GM12878 (cell line): ENCODE measurements at regions not wholly inside any gene's neighbourhood (a gene's known extent, or its start where the extent isn't known, plus 50 kb on each side); places are given as distances from the start of the nearest gene placed in this dataset.

Experiments used
- ATAC-seq: fragments of 200-7000 bp; cut with Tn5 transposase; 3 replicates; pipeline ENCODE4 v1.9.1; 2020; ENCODE audit warnings: mild to moderate bottlenecking, moderate library complexity
- BruUV-seq: library from RNA; stranded (reverse); fragments of 400-500 nt; replicated peaks from 2 replicates; lab custom pipeline; 2021; lab: Mats Ljungman, UMichigan
- CTCF ChIA-PET: fragments of 300-600 bp; sonication (Branson Sonifier 250); formaldehyde crosslinking; extraction: SDS; loops from one replicate; lab custom pipeline; 2021; ENCODE audit warnings: inconsistent platforms; lab: Yijun Ruan, JAX
- POLR2A ChIA-PET: fragments of 350-600 bp; formaldehyde crosslinking; extraction: SDS; loops from one replicate; lab custom pipeline; 2021; ENCODE audit warnings: inconsistent platforms; lab: Charles Lee
- RAD21 ChIA-PET: fragments of 300-600 bp; sonication (Branson Sonifier 250); formaldehyde crosslinking; loops from one replicate; lab custom pipeline; 2023; ENCODE audit warnings: antibody characterized with exemption; ENCODE audit not compliant: unreplicated experiment; lab: Charles Lee
- SMC1A ChIA-PET: fragments of 300-600 bp; sonication (Branson Sonifier 250); formaldehyde crosslinking; loops from one replicate; lab custom pipeline; 2023; ENCODE audit not compliant: unreplicated experiment, uncharacterized antibody; lab: Charles Lee
- DNase-seq: peaks from one replicate; pipeline ENCODE4 v3.0.0-alpha.2; 2011; ENCODE audit warnings: low read depth, low spot score
- FAIRE-seq: peaks from 3 replicates; lab custom pipeline; 2011; peaks lifted over from hg19 to GRCh38; lab: Jason Lieb, UNC
- H2AFZ ChIP-seq: 2 replicates; pipeline ENCODE4 v1.6.0; 2011; ENCODE audit warnings: low read depth, low read length, control low read depth; ENCODE audit not compliant: control insufficient read depth
- H3K27ac ChIP-seq: 2 replicates; pipeline ENCODE4 v1.5.1; 2011; ENCODE audit warnings: control low read depth; ENCODE audit not compliant: control insufficient read depth, insufficient read depth
- H3K27me3 ChIP-seq, 2 experiments: replicated peaks in 1 of 2; 2 replicates each; pipeline versions ENCODE4 v1.6.0 to v1.6.1; 2011; ENCODE audit warnings: low read length in 1 of 2; ENCODE audit not compliant: control insufficient read depth in 2 of 2, insufficient read depth in 2 of 2
- H3K36me3 ChIP-seq, 2 experiments: 2 replicates each; pipeline ENCODE4 v1.5.1; 2011; ENCODE audit warnings: low read length in 1 of 2; ENCODE audit not compliant: control insufficient read depth in 2 of 2, insufficient read depth in 2 of 2
- H3K4me1 ChIP-seq: 2 replicates; pipeline ENCODE4 v1.6.1; 2011; ENCODE audit warnings: mild to moderate bottlenecking, low read length, moderate library complexity, mixed read lengths; ENCODE audit not compliant: control insufficient read depth, insufficient read depth
- H3K4me2 ChIP-seq: 2 replicates; pipeline ENCODE4 v1.6.0; 2011; ENCODE audit warnings: control low read depth; ENCODE audit not compliant: control insufficient read depth, insufficient read depth
- H3K4me3 ChIP-seq: fragments of 200-600 bp; sonication (generic); 2 replicates; pipeline ENCODE4 v1.5.1; 2016
- H3K79me2 ChIP-seq: 2 replicates; pipeline ENCODE4 v1.6.0; 2011; ENCODE audit warnings: low read length; ENCODE audit not compliant: control insufficient read depth, insufficient read depth
- H3K9ac ChIP-seq: 2 replicates; pipeline ENCODE4 v1.8.0; 2011; ENCODE audit warnings: low read length, control low read depth, mixed read lengths; ENCODE audit not compliant: control insufficient read depth, insufficient read depth
- H3K9me3 ChIP-seq: replicated peaks from 3 replicates; pipeline ENCODE4 v1.5.1; 2011; ENCODE audit warnings: mild to moderate bottlenecking, low read length; ENCODE audit not compliant: control insufficient read depth, insufficient read depth
- H4K20me1 ChIP-seq: 2 replicates; pipeline ENCODE4 v1.6.0; 2011; ENCODE audit not compliant: control insufficient read depth, insufficient read depth
- ATF2 ChIP-seq: IDR thresholded peaks from 2 replicates; pipeline ENCODE4 v1.6.1; 2012; ENCODE audit warnings: low read length, inconsistent platforms
- ATF3 ChIP-seq: IDR thresholded peaks from 2 replicates; pipeline ENCODE4 v1.6.1; 2011; ENCODE audit warnings: low read depth, mild to moderate bottlenecking, low read length, moderate library complexity, borderline replicate concordance; ENCODE audit errors: extremely low read depth
- BMI1 ChIP-seq: fragments of 450-650 bp; IDR thresholded peaks from 2 replicates; pipeline ENCODE4 v1.6.1; 2016; ENCODE audit warnings: mild to moderate bottlenecking, moderate library complexity, borderline replicate concordance
- CBFB ChIP-seq: IDR thresholded peaks from 2 replicates; pipeline ENCODE4 v1.6.1; 2016; ENCODE audit warnings: antibody characterized with exemption, low read depth
- CTCF ChIP-seq, 3 experiments: IDR thresholded peaks in 2 of 3; conservative IDR thresholded peaks in 1 of 3; 2 replicates each; pipeline ENCODE4 v1.5.1; 2011; ENCODE audit warnings: low read depth in 3 of 3, low read length in 3 of 3, mild to moderate bottlenecking in 3 of 3, control low read depth in 2 of 3, moderate library complexity in 2 of 3, inconsistent platforms in 1 of 3, mixed read lengths in 1 of 3; ENCODE audit not compliant: control insufficient read depth in 2 of 3, insufficient read depth in 1 of 3; ENCODE audit errors: extremely low read depth in 1 of 3
- DPF2 ChIP-seq: fragments of 450-650 bp; IDR thresholded peaks from 2 replicates; pipeline ENCODE4 v1.6.1; 2017; ENCODE audit warnings: mild to moderate bottlenecking
- EZH2 ChIP-seq: IDR thresholded peaks from 2 replicates; pipeline ENCODE4 v1.6.1; 2012; ENCODE audit warnings: low read depth, mild to moderate bottlenecking, control low read depth, inconsistent platforms, low read length, borderline replicate concordance; ENCODE audit not compliant: control insufficient read depth
- LARP7 ChIP-seq: fragments of 450-650 bp; IDR thresholded peaks from 2 replicates; pipeline ENCODE4 v1.6.1; 2017; ENCODE audit warnings: mild to moderate bottlenecking
- NBN ChIP-seq: fragments of 450-650 bp; IDR thresholded peaks from 2 replicates; pipeline ENCODE4 v1.6.1; 2016
- NR2C1 ChIP-seq: fragments of 450-650 bp; IDR thresholded peaks from 2 replicates; pipeline ENCODE4 v1.6.1; 2017; ENCODE audit warnings: antibody characterized with exemption, mild to moderate bottlenecking, moderate library complexity
- SKIL ChIP-seq: fragments of 450-650 bp; IDR thresholded peaks from 2 replicates; pipeline ENCODE4 v1.6.1; 2017; ENCODE audit warnings: mild to moderate bottlenecking, low read depth, inconsistent platforms; ENCODE audit not compliant: poor library complexity, severe bottlenecking
- SMAD1 ChIP-seq: fragments of 450-650 bp; IDR thresholded peaks from 2 replicates; pipeline ENCODE4 v1.6.1; 2018; ENCODE audit warnings: mild to moderate bottlenecking, low read depth; ENCODE audit not compliant: partially characterized antibody
- SMAD5 ChIP-seq: IDR thresholded peaks from 2 replicates; pipeline ENCODE4 v1.6.1; 2016; ENCODE audit warnings: antibody characterized with exemption, low read depth
- SP1 ChIP-seq: IDR thresholded peaks from one replicate; pipeline ENCODE4 v1.6.1; 2011; ENCODE audit warnings: low read depth, low read length
- SUPT20H ChIP-seq: IDR thresholded peaks from 2 replicates; pipeline ENCODE4 v1.6.1; 2011; ENCODE audit warnings: low read depth, mild to moderate bottlenecking, low read length, moderate library complexity, borderline replicate concordance; ENCODE audit not compliant: control insufficient read depth
- SUZ12 ChIP-seq: fragments of 200-600 bp; sonication (generic); IDR thresholded peaks from one replicate; pipeline ENCODE4 v1.6.1; 2018; ENCODE audit warnings: antibody characterized with exemption, mild to moderate bottlenecking; ENCODE audit not compliant: unreplicated experiment
- YBX1 ChIP-seq: fragments of 450-650 bp; IDR thresholded peaks from 2 replicates; pipeline ENCODE4 v1.6.1; 2016; ENCODE audit warnings: antibody characterized with exemption
- ZNF217 ChIP-seq: fragments of 450-650 bp; IDR thresholded peaks from 2 replicates; pipeline ENCODE4 v1.6.1; 2017; ENCODE audit warnings: antibody characterized with exemption, mild to moderate bottlenecking
- WGBS: methylation state at CpG from one replicate; pipeline ENCODE4 v1.1.6; 2016; ENCODE audit warnings: low lambda C conversion rate; ENCODE audit not compliant: insufficient replicate concordance, insufficient coverage; ENCODE audit errors: missing lambda C conversion rate; 5-methylcytosine and 5-hydroxymethylcytosine counted together
- in situ Hi-C: fragments of 300-500 bp; cut with MboI; formaldehyde crosslinking; loops from 9 replicates; pipeline ENCODE4 v1.14.3; 2018; ENCODE audit warnings: mixed read lengths
- intact Hi-C: fragments of 100-400 bp; cut with micrococcal nuclease; formaldehyde crosslinking; loops from one replicate; pipeline ENCODE4 v1.14.2; 2022; ENCODE audit not compliant: unreplicated experiment

GRCh38 chr6:40222354-40222753, 288.1 kb upstream of the MOCS1 start:
- Histone ChIP-seq H3K9ac (no peak overlapping the region), H3K4me2 (no peak overlapping the region), H2AFZ (no peak overlapping the region), H3K27ac (no peak overlapping the region), H3K4me3 (no peak overlapping the region), H3K36me3 (no peaks in the 10 kb centered on the region), H3K79me2 (no peaks in the 10 kb centered on the region), H3K27me3 (no peaks in the 10 kb centered on the region), H3K9me3 (no peaks in the 10 kb centered on the region; the same call in 2 of the 3 replicates), H4K20me1 (no peaks in the 10 kb centered on the region), H3K4me1 (no peaks in the 10 kb centered on the region)
- ATAC-seq: no peak
- in situ Hi-C loops: no loop called here
- TF ChIP-seq NR2C1: no peak
- no peak for TF ChIP-seq ZNF217
- no peak for TF ChIP-seq CBFB
- TF ChIP-seq SUZ12: no peak
- no peak for TF ChIP-seq ATF2
- TF ChIP-seq SMAD5: no peak
- no peak for TF ChIP-seq NBN
- no peak for TF ChIP-seq ATF3
- no peak for TF ChIP-seq SMAD1
- no peak for TF ChIP-seq LARP7
- no peak for TF ChIP-seq SP1
- no peak for TF ChIP-seq BMI1
- no peak for TF ChIP-seq SUPT20H
- TF ChIP-seq CTCF (IDR thresholded peaks at IDR 0.05 in 2 of 3, conservative IDR thresholded peaks at IDR 0.05 in 1 of 3; ENCODE audit: control insufficient read depth in 2 of 3, extremely low read depth in 1 of 3, insufficient read depth in 1 of 3, low read depth in 3 of 3, low read length in 3 of 3): no peak
- no peak for TF ChIP-seq SKIL
- no peak for TF ChIP-seq DPF2
- no peak for TF ChIP-seq EZH2
- no peak for TF ChIP-seq YBX1
- ChIA-PET CTCF (no interaction called here), RAD21 (no interaction called here), SMC1A (interaction anchor here (1.3 to 2.2 kb wide), 2 partner anchors 9 to 84 kb away, joined by 4 to 9 read pairs; no protein-coding TSS in a partner anchor), POLR2A (interaction anchor here (0.6 kb wide), 1 partner anchor 496 kb away, joined by 5 read pairs; no protein-coding TSS in a partner anchor)
- DNase-seq: no peak
- intact Hi-C loops: no loop called here
- WGBS: 32% methylated on average over 2 of the region's 2 CpGs
- BruUV-seq: no TSS peak
- FAIRE-seq: no peak
